GDM1 (cell line): ENCODE measurements at regions not wholly inside any gene's neighbourhood (a gene's known extent, or its start where the extent isn't known, plus 50 kb on each side); places are given as distances from the start of the nearest gene placed in this dataset.
"Not testable (repeated sequence)": the region's sequence is repeated elsewhere in the genome, so short reads cannot be mapped to it uniquely, and the experiment has no call there.

Experiments used
- DNase-seq: peaks from one replicate; lab custom pipeline; 2025; lab: John Stamatoyannopoulos, UW

GRCh38 chr5:155711882-155712281, 615.1 kb upstream of the SGCD start:
- DNase-seq = no peak

DNA sequence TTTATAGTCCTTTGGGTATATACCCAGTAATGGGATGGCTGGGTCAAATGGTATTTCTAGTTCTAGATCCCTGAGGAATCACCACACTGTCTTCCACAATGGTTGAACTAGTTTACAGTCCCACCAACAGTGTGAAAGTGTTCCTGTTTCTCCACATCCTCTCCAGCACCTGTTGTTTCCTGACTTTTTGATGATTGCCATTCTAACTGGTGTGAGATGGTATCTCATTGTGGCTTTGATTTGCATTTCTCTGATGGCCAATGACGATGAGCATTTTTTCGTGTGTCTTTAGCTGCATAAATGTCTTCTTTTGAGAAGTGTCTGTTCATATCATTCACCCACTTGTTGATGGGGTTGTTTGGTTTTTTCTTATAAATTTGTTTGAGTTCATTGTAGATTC, 612.5 kb upstream of the SGCD start:
- not testable (repeated sequence) for DNase-seq

DNA sequence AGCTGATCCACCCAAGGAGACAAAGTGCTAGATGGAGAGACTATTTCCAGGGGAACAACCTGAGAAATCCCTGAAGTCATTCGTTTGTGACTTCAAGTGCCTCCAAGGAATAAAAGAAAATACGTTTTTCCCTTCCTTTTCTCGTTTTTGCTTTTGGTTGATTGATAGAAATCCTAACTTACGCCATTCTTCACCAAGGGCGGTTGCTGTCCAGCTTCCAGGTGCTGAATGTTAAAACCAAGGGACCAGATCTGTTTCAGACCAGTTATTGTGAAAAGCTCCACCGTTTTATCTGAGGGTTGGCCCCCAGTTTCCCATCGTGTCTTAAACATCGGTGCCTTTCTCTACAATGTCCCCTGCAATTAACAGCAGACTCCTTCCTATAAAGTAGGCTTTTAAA, 600.7 kb upstream of the SGCD start:
- DNase-seq = no peak

DNA sequence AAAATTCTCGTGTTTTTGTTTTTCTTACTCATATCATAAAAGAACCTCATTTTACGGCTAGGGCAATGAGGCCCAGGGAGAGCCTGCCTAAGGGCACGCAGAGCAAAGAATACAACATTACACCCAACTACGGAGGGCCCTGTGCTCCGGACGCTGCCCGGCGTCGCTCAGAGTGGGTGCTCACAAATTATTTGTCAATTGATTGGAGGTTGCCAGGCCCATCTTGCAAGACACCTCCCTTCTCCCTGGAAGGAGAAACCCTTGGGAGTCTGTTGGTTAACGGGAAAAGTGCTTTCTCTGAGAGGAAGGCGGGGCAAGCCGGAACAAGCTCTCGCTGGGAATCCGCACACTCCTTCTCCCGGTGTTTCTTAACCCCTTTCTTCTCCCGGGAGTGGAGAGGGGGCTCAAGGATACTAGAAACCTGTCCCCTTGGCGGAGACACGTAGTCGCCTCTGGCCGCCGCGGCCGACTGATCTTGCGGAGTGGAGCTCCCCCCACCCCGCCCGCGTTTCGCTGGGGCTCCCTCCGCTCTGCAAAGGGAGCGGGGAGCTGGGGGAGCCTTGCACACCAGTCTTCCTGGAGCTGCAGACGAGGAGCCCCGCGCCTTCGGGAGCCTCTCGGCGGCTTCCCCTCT, 599.3 kb upstream of the SGCD start:
- no peak for DNase-seq

DNA sequence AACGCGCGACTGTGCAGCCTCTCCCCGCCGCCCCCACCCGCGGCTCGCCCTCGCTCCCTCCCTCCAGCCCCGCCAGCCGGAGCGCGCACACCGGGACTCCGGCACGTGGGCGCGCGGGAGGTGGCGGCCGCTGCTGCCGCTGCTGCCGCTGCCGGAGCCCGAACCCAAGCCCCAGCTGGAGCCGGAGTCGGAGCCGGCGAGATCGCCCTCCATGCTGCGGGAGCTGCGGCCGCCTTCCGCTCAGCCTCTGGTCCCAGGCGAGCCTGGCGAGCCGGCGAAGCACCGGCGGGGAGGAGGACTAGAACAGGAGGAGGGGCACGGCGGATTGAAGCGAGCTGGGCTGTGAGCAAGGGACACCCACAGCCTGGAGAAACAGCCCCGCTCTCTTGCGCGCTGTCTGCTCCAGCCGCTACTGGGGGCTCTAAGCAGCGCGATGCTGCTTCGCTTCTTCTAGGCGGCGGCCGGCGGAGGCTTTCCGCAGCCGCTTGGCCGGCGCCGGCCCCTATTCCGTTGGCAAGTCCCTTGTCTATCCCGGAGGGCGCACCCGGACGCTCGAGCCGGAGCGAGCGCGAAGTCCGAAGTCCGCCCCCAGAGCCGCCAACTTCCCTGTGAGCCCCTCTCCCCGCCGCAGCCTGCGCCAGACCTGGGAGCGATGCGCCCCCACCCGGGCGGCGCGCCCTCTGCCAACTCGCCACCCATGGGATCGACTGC, 598.7 kb upstream of the SGCD start:
- DNase-seq = no peak

DNA sequence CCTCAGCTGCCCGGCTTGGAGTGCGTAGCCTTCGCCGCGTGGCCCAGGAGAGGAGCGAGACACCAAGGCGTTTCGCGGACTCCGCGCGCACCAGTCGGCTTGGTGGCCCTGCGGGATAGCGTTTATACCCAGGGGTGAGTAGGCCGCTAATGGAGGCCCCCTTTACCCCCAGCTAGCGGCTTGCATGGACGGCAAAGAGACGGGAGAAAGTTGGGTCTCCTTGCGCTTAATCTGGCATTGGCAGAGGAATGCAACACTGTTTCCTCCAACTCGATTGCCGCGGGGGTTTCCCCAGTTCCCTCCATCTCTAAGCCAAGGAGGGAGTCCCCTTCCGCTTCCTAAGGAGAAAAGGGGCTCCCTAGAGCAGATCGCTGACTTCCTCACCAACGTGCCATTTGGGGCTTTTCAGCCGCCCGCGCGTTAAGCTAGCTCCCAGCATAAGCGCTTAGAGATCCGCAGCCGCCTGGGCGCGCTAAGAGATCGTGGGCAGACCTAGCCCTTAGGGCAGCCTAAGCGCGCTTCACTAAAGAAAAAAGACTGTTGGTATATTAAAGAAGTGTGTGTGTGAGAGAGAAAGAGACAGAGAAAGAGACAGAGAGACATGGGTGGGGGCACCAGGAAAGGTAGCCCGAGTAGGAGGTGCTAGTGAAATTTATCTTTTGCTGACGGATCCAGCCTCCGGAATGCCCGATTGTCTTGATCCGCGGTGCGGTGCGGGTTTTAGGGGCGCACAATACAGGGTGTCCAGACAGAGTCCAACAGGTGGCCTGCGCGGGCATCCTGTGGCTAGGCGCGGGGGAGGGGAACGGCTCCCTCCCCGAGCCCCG, 597.9 kb upstream of the SGCD start:
- no peak for DNase-seq

DNA sequence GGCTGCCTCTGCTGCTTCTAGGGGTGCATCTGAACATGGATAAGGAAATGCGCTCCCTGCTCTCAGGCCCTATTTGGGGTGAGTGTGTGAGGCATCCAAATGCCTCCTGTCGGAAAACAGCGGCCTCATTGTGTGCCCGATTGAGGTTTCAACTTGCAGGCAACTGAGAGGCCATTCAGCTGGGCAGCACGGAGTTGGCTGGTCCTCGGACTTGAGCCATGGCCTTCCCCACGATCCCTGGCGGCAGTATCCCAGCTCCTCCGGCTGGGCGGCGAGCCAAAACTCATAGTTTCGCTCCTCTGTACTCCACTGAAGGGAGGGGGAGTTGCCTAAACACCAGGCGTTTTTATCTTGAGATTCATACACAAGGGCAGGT, 597.3 kb upstream of the SGCD start:
- no peak for DNase-seq

DNA sequence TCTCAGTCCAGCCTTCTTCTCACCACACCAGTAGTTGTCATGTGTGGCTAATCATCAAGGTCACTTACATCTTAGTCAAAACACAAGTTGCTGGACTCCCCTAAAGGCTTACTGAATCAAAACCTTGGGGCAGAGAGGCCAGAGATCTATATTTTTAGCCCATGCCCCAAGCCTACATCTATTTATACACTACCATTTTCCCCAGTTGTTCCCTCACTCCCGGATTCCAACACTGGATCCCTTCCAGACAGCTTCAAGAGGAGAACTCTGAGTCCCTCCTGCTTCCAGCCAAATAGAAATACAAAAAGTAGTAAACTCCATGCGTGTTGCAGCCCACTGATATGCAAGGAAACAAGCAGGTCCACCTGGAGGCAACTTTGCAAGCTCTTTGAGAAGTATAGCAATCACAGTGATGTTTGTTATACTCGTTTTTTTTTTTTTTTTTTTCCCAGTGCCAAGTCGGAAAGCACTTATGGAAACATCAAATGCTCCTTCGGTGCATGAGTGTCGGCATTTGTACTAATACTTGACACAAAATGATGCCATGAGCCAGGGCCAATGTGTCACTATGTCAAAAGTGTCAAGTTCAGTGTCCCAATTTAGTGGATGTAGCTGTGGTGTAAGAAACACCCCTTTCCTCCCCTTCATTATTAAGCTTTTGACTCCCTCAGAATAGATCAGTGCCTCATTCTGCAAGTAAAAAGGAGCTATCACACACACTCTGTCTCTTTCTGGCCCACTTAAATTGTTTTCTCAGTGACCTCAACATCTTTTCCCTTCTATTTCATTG, 594.2 kb upstream of the SGCD start:
- DNase-seq = no peak

DNA sequence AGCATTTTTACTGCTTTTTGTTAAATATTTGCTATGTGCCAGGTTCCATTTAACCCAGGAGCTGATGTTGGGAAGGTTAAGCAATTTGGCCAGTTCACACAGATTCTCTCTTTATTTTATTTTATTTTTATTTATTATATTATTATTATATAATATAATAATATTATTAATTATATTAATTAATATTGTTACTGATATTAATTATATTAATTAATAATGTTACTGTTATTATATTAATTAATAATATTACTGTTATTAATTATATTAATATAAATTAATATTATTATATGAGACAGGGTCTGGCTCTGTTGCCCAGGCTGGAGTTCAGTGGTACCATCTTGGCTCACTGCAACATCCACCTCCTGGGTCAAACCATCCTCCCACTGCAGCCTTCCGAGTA, 593.0 kb upstream of the SGCD start:
- no peak for DNase-seq

GRCh38 chr5:155735388-155735787, 591.6 kb upstream of the SGCD start:
- no peak for DNase-seq

GRCh38 chr5:155738616-155739015, 588.3 kb upstream of the SGCD start:
- no peak for DNase-seq

GRCh38 chr5:155746367-155747038, 580.5 kb upstream of the SGCD start:
- DNase-seq = no peak

GRCh38 chr5:155750101-155750500, 576.9 kb upstream of the SGCD start:
- no peak for DNase-seq

DNA sequence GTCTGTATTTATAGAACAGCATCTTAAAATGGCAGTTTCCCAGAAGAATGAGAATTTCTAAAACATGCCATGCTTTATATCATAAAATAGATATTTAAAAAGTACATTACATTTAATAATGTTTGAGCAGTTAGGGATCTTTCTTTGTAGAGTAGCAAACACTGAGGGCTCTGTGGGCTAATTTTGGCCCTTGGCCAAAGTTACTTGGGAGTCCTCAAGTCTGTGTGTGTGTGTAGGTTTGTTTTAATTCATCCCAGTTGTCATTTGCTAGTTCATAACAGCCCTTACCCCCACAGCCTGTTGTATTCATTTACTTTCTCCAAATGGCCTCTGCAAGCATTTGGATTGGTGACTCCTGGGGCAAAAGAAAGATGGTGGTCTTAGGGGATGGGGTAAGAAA, 576.4 kb upstream of the SGCD start:
- no peak for DNase-seq

DNA sequence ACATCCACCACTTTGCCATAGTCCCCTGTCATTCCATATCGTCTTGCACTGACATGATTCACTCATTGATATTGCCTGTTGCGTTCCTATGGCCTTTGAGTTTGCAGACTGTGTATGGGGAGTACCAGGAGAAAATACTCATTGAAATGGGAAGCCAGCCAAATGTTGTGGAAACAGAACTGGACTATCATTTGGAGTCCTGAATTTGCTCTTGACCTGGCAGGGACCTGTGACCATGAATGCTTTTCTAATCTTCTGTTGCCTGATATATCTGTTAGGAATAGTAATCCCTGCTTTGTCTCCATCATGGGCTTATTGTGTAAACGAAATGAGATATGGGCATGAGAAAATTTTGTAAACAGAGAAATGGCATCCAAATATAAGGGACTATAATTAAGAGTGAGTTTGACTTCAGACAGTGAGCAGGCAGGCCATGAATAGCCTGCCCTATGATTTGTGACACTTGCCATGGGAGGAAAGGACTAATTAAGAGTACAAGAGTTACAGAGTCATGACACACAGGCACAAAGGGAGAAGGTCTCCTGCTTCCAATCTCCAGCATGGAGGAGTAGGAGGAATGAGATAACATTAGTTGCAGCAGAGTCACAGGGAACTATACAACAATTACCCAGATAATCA, 572.9 kb upstream of the SGCD start:
- no peak for DNase-seq

- DNase-seq = no peak
Measured at GRCh38 chr5:155759252-155759651, 567.7 kb upstream of the SGCD start.

DNA sequence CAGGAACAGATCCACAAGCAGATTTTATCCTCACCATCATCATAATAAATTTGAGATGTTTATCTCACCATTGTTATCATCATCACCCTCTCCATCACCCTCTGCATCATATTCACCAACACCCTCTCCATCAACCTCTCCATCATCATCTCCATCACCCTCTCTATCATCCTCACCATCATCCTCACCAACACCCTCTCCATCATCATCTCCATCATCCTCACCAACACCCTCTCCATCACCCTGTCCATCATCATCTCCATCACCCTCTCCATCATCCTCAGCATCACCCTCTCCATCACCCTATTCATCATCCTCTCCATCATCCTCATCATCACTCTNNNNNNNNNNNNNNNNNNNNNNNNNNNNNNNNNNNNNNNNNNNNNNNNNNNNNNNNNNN, 567.0 kb upstream of the SGCD start:
- DNase-seq = no peak

DNA sequence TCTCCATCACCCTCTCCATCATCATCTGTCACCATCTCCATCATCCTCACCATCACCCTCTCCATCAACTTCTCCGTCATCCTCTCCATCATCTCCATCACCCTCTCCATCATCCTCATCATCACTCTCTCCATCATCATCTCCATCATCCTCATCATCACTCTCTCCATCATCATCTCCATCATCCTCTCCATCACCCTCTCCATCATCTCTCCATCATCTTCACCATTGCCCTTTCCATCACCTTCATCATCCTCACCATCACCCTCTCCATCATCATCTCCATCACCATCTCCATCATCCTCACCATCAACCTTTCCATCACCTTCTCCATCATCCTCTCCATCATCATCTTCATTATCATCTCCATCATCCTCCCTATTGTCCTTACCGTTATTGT, 565.5 kb upstream of the SGCD start:
- no peak for DNase-seq

DNA sequence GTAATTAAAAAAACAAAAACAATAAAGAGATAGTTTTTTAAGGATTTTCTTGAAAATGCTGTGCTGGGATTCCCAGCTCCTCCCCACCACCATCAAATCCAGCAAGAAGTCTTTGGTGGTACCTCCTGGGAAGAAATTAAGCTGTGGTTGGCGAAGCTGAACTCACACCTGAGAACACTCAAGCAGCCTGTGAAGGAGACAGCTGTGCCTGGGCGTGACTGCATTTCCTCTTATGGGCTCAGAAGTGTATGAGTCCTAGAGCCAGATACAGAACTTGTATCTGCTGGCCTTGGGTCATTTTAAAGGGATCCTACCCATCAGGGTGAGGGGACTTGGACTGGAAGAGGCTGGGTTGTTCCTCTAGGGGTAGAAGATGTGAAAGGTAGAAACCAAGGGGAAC, 561.2 kb upstream of the SGCD start:
- no peak for DNase-seq

- no peak for DNase-seq
Measured at GRCh38 chr5:155767470-155767869, 559.5 kb upstream of the SGCD start.

- no peak for DNase-seq
Measured at GRCh38 chr5:155768332-155768731, 558.6 kb upstream of the SGCD start.
